MM.1S (cell line): ENCODE measurements at regions not wholly inside any gene's neighbourhood (a gene's known extent, or its start where the extent isn't known, plus 50 kb on each side); places are given as distances from the start of the nearest gene placed in this dataset.

ENCODE experiments used
- EZH2phosphoT487 ChIP-seq: fragments of 300-600 bp; sonication (generic); IDR thresholded peaks from 2 replicates; pipeline ENCODE4 v1.6.1; 2018; ENCODE audit warnings: antibody characterized with exemption, low read length
- TF ChIP-seq, protein P1 (sequence below): fragments of 300-600 bp; sonication (generic); IDR thresholded peaks from 2 replicates; pipeline ENCODE4 v1.5.1; 2016; ENCODE audit warnings: antibody characterized with exemption, low read length, mixed read lengths

DNA sequence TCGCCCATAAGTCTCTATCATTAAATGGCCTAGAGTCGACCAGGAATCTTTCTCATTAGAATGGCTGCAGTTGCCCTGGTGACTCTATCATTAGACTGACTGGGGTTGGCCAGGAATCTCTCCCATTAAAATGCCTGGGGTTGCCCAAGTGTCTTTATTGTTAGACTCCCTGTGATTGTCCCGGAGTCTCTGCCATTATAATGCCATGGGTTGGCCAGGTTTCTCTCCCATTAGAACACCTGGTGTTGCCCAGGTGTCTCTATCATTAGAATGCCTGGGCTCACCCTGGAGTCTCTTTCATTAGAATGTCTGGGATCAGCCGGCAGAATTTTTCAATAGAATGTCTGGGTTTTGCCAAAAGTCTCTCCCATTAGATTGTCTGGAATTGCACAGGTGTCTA, 1459.3 kb downstream of the UQCRFS1 start:
- TF ChIP-seq, protein P1, sequence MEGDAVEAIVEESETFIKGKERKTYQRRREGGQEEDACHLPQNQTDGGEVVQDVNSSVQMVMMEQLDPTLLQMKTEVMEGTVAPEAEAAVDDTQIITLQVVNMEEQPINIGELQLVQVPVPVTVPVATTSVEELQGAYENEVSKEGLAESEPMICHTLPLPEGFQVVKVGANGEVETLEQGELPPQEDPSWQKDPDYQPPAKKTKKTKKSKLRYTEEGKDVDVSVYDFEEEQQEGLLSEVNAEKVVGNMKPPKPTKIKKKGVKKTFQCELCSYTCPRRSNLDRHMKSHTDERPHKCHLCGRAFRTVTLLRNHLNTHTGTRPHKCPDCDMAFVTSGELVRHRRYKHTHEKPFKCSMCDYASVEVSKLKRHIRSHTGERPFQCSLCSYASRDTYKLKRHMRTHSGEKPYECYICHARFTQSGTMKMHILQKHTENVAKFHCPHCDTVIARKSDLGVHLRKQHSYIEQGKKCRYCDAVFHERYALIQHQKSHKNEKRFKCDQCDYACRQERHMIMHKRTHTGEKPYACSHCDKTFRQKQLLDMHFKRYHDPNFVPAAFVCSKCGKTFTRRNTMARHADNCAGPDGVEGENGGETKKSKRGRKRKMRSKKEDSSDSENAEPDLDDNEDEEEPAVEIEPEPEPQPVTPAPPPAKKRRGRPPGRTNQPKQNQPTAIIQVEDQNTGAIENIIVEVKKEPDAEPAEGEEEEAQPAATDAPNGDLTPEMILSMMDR = no peak
- no peak for TF ChIP-seq EZH2phosphoT487
